GM12891 (cell line): ENCODE measurements at regions not wholly inside any gene's neighbourhood (a gene's known extent, or its start where the extent isn't known, plus 50 kb on each side); places are given as distances from the start of the nearest gene placed in this dataset.

ENCODE experiments used
- POLR2A ChIP-seq: IDR thresholded peaks from 2 replicates; pipeline ENCODE4 v1.6.1; 2011; ENCODE audit warnings: low read depth, low read length, control low read depth
- POLR2AphosphoS5 ChIP-seq: IDR thresholded peaks from 2 replicates; pipeline ENCODE4 v1.6.1; 2011; ENCODE audit warnings: low read depth, low read length, control low read depth
- POU2F2 ChIP-seq: IDR thresholded peaks from 2 replicates; pipeline ENCODE4 v1.6.1; 2011; ENCODE audit warnings: low read depth, mild to moderate bottlenecking, control low read depth, low read length, moderate library complexity

DNA sequence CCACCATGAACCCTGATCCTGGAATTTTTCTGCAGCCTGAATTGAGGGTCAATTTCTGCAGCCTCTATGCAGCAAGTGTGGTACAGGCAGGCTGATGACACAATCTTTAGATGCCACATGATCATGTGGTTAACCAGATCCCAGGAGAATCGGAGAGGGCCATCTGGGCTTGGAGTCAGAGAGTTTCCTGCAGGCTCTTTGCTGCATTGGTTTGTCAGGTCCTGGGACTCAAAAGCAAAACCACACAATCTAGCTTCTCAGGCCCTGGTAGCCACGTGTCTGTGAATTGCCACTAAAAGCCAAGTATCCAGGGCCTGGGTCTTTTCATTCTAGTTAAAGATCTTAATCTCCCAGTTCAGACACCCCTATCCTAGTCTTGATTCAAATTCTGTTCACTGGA, 464.5 kb downstream of the BCOR start:
- TF ChIP-seq POLR2AphosphoS5 (no peak), POLR2A (no peak), POU2F2 (no peak)
